ENCODE measurements at regions not wholly inside any gene's neighbourhood (a gene's known extent, or its start where the extent isn't known, plus 50 kb on each side); places are given as distances from the start of the nearest gene placed in this dataset.

GRCh38 chr6:160831739-160832138 lies 129.7 kb downstream of the PLG start:
- TF ChIP-seq CTCF (conservative IDR thresholded peaks at IDR 0.05 in 1 of 2, IDR thresholded peaks at IDR 0.05 in 1 of 2; ENCODE audit: extremely low read depth in 1 of 2, insufficient read depth in 1 of 2, low read depth in 1 of 2, low read length in 2 of 2) (no peak), EZH2 (IDR thresholded peaks at IDR 0.05; ENCODE audit: borderline replicate concordance, low read length) (no peak)

All from mammary epithelial cell (primary cell).